Liver (tissue), 8 donors: ENCODE measurements at regions not wholly inside any gene's neighbourhood (a gene's known extent, or its start where the extent isn't known, plus 50 kb on each side); places are given as distances from the start of the nearest gene placed in this dataset.

Source experiments
- DNase-seq: peaks from one replicate; pipeline ENCODE4 v3.0.0-alpha.2; 2017; ENCODE audit warnings: low spot score
- H3K27ac ChIP-seq, 2 donors: one replicate each; pipeline ENCODE4 v1.7.0; 2013; ENCODE audit warnings: inconsistent platforms in 2 of 2, low read length in 2 of 2, control low read depth in 1 of 2, low read depth in 1 of 2, mild to moderate bottlenecking in 1 of 2
- H3K27me3 ChIP-seq, 4 donors: one replicate each; pipeline versions ENCODE4 v1.6.1 to v1.7.0; 2013; ENCODE audit warnings: low read length in 3 of 4, inconsistent platforms in 1 of 4, mild to moderate bottlenecking in 1 of 4, moderate library complexity in 1 of 4; ENCODE audit not compliant: control insufficient read depth in 4 of 4, insufficient read depth in 4 of 4
- H3K36me3 ChIP-seq, 4 donors: one replicate each; pipeline versions ENCODE4 v1.6.1 to v1.7.0; 2013; ENCODE audit warnings: low read length in 3 of 4, mild to moderate bottlenecking in 3 of 4, low read depth in 1 of 4, moderate library complexity in 1 of 4; ENCODE audit not compliant: control insufficient read depth in 4 of 4, insufficient read depth in 3 of 4
- H3K4me1 ChIP-seq, 4 donors: one replicate each; pipeline versions ENCODE4 v1.6.1 to v1.7.0; 2013; ENCODE audit warnings: low read length in 3 of 4, mild to moderate bottlenecking in 3 of 4, moderate library complexity in 1 of 4; ENCODE audit not compliant: control insufficient read depth in 4 of 4, insufficient read depth in 4 of 4
- H3K4me3 ChIP-seq, 3 donors: one replicate each; pipeline versions ENCODE4 v1.6.1 to v1.7.0; 2013; ENCODE audit warnings: low read length in 3 of 3, control low read depth in 1 of 3, low read depth in 1 of 3, mild to moderate bottlenecking in 1 of 3
- H3K9ac ChIP-seq, 2 donors: one replicate each; pipeline ENCODE4 v1.7.0; 2013; ENCODE audit warnings: low read length in 2 of 2, mild to moderate bottlenecking in 2 of 2, moderate library complexity in 2 of 2, control low read depth in 1 of 2, low read depth in 1 of 2
- H3K9me3 ChIP-seq, 4 donors: one replicate each; pipeline versions ENCODE4 v1.6.1 to v1.7.0; 2013; ENCODE audit warnings: low read length in 3 of 4; ENCODE audit not compliant: control insufficient read depth in 4 of 4
- SP1 ChIP-seq: IDR thresholded peaks from 2 replicates; pipeline ENCODE4 v1.6.1; 2018; ENCODE audit warnings: antibody characterized with exemption, mild to moderate bottlenecking
- TAF1 ChIP-seq: conservative IDR thresholded peaks from 2 replicates; pipeline ENCODE4 v1.6.1; 2016; ENCODE audit warnings: antibody characterized with exemption, mild to moderate bottlenecking
- YY1 ChIP-seq: IDR thresholded peaks from 2 replicates; pipeline ENCODE4 v1.6.1; 2016; ENCODE audit warnings: antibody characterized with exemption, mild to moderate bottlenecking
- WGBS: extraction: QIAGEN DNeasy Blood & Tissue Kit; methylation state at CpG from one replicate; pipeline ENCODE4 v1.1.7; 2013; 5-methylcytosine and 5-hydroxymethylcytosine counted together
- TF ChIP-seq, protein P1 (sequence below): IDR thresholded peaks from 2 replicates; pipeline ENCODE4 v1.6.1; 2016; ENCODE audit warnings: antibody characterized with exemption
- TF ChIP-seq, protein P2 (sequence below): IDR thresholded peaks from 2 replicates; pipeline ENCODE4 v1.6.1; 2016; ENCODE audit warnings: antibody characterized with exemption, mild to moderate bottlenecking
- TF ChIP-seq, protein P3 (sequence below): IDR thresholded peaks from 2 replicates; pipeline ENCODE4 v1.6.1; 2016; ENCODE audit warnings: antibody characterized with exemption
- TF ChIP-seq, protein P4 (sequence below): fragments of 150-350 bp; IDR thresholded peaks from 2 replicates; pipeline ENCODE4 v1.5.1; 2017; ENCODE audit warnings: improper control_type of control experiment, low read depth, low read length; ENCODE audit not compliant: missing input control
- donor health status: healthy.
- donor health status: healthy.
- donor health status: healthy.
- donor health status: healthy.
- donor health status: healthy.

DNA sequence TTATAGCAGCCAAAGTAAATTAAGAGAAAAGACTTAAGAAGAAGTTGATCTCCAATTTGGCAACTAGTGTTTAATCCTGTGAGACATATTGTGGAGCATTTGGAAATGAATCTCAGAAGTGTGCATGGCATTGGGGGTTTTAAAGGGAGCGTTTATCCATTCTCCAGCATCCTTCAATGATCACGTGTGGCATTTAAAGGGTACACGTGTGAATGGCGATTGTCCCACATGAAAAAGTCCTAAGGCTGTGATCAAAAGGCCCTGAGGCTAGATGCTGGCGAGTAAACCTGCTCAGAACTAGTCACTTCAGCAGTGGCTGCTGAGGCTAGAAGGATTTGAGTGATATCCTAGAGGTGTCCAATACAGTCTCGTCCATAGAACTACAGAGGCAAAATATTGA is 315.6 kb upstream of the CDH9 start:
- H3K4me1 ChIP-seq: no peaks in the 10 kb centered on the region
- H3K4me3 ChIP-seq: no peak overlapping the region
- DNase-seq: no peak
- TF ChIP-seq, protein P1, sequence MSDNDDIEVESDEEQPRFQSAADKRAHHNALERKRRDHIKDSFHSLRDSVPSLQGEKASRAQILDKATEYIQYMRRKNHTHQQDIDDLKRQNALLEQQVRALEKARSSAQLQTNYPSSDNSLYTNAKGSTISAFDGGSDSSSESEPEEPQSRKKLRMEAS: no peak
- TF ChIP-seq YY1: no peak
- TF ChIP-seq, protein P2, sequence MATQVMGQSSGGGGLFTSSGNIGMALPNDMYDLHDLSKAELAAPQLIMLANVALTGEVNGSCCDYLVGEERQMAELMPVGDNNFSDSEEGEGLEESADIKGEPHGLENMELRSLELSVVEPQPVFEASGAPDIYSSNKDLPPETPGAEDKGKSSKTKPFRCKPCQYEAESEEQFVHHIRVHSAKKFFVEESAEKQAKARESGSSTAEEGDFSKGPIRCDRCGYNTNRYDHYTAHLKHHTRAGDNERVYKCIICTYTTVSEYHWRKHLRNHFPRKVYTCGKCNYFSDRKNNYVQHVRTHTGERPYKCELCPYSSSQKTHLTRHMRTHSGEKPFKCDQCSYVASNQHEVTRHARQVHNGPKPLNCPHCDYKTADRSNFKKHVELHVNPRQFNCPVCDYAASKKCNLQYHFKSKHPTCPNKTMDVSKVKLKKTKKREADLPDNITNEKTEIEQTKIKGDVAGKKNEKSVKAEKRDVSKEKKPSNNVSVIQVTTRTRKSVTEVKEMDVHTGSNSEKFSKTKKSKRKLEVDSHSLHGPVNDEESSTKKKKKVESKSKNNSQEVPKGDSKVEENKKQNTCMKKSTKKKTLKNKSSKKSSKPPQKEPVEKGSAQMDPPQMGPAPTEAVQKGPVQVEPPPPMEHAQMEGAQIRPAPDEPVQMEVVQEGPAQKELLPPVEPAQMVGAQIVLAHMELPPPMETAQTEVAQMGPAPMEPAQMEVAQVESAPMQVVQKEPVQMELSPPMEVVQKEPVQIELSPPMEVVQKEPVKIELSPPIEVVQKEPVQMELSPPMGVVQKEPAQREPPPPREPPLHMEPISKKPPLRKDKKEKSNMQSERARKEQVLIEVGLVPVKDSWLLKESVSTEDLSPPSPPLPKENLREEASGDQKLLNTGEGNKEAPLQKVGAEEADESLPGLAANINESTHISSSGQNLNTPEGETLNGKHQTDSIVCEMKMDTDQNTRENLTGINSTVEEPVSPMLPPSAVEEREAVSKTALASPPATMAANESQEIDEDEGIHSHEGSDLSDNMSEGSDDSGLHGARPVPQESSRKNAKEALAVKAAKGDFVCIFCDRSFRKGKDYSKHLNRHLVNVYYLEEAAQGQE: no peak
- TF ChIP-seq SP1: no peak
- TF ChIP-seq TAF1: no peak
- TF ChIP-seq, protein P3, sequence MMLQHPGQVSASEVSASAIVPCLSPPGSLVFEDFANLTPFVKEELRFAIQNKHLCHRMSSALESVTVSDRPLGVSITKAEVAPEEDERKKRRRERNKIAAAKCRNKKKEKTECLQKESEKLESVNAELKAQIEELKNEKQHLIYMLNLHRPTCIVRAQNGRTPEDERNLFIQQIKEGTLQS: no peak
- TF ChIP-seq, protein P4, sequence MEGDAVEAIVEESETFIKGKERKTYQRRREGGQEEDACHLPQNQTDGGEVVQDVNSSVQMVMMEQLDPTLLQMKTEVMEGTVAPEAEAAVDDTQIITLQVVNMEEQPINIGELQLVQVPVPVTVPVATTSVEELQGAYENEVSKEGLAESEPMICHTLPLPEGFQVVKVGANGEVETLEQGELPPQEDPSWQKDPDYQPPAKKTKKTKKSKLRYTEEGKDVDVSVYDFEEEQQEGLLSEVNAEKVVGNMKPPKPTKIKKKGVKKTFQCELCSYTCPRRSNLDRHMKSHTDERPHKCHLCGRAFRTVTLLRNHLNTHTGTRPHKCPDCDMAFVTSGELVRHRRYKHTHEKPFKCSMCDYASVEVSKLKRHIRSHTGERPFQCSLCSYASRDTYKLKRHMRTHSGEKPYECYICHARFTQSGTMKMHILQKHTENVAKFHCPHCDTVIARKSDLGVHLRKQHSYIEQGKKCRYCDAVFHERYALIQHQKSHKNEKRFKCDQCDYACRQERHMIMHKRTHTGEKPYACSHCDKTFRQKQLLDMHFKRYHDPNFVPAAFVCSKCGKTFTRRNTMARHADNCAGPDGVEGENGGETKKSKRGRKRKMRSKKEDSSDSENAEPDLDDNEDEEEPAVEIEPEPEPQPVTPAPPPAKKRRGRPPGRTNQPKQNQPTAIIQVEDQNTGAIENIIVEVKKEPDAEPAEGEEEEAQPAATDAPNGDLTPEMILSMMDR: no peak
- H3K27me3 ChIP-seq: no peaks in the 10 kb centered on the region
- H3K36me3 ChIP-seq: no peaks in the 10 kb centered on the region
- no peak overlapping the region for H3K27ac ChIP-seq
- no peak overlapping the region for H3K9ac ChIP-seq
- 73% methylated on average over 6 of the region's 6 CpGs for WGBS
- H3K9me3 ChIP-seq: peaks cover 0 to 1% (median 0%) of the 10 kb centered on the region in 4 donors

DNA sequence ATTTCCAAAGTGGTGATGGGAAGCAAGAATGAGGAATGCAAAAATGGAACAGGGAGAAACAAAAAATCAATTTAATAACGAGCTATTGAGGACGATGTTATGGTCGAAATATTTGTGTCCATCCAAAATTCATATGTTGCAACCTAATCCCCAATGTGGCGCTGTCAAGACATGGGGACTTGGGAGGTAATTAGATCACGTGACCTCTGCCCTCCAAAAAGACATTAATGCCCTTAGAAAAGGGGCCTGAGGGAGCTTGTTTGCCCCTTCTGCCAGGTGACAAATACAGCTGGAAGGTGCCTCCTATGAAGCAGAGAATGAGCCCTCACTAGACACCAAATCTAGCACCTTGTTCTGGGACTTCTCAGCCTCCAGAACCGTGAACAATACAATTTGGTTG is 315.2 kb upstream of the CDH9 start:
- Histone ChIP-seq H3K27ac (no peak overlapping the region), H3K27me3 (no peaks in the 10 kb centered on the region), H3K4me3 (no peak overlapping the region), H3K4me1 (no peaks in the 10 kb centered on the region), H3K9ac (no peak overlapping the region), H3K9me3 (peaks cover 0 to 1% (median 0%) of the 10 kb centered on the region in 4 donors), H3K36me3 (no peaks in the 10 kb centered on the region)
- WGBS: 71% methylated on average over 6 of the region's 6 CpGs
- TF ChIP-seq, protein P3: no peak
- no peak for DNase-seq

DNA sequence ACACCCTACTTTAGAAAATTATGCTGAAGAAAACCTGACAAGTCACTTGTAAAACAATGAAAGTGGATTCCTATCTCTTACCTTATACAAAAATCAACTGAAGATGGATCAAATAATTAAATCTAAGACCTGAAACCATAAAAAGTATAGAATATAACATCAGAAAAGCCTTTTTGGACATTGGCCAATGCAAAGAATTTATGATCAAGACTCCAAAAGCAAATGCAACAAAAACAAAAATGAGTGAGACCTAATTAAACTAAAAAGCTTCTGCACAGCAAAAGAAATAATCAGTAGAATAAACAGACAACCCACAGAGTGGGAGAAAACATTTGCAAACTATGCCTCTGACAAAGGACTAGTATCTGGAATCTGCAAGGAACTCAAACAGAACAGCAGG is 303.0 kb upstream of the CDH9 start:
- Histone ChIP-seq H3K4me1 (no peaks in the 10 kb centered on the region), H3K4me3 (no peak overlapping the region), H3K9ac (no peak overlapping the region), H3K27ac (no peak overlapping the region), H3K36me3 (no peaks in the 10 kb centered on the region), H3K27me3 (no peaks in the 10 kb centered on the region), H3K9me3 (peaks cover 0 to 6% (median 0%) of the 10 kb centered on the region in 4 donors)
- TF ChIP-seq, protein P4: no peak
- no peak for DNase-seq
